ENCODE measurements at regions not wholly inside any gene's neighbourhood (a gene's known extent, or its start where the extent isn't known, plus 50 kb on each side); places are given as distances from the start of the nearest gene placed in this dataset.

GRCh38 chr6:55960344-55960743 lies 85.0 kb upstream of the BMP5 start:
- POLR2A ChIA-PET: no interaction called here
- Histone ChIP-seq H3K79me2 (ENCODE audit: insufficient read depth) (no peaks in the 10 kb centered on the region), H2AFZ (ENCODE audit: low read depth) (no peak overlapping the region), H3K27ac (ENCODE audit: low read depth in 2 of 2, low read length in 1 of 2) (no peak overlapping the region), H3K9ac (no peak overlapping the region), H3K27me3 (ENCODE audit: insufficient read depth) (no peaks in the 10 kb centered on the region), H3K36me3 (replicated peaks in 1 of 2; ENCODE audit: control insufficient read depth in 1 of 2, insufficient read depth in 2 of 2, low read length in 1 of 2) (no peaks in the 10 kb centered on the region), H4K20me1 (ENCODE audit: insufficient read depth) (no peaks in the 10 kb centered on the region), H3K4me1 (ENCODE audit: control insufficient read depth in 1 of 2, insufficient read depth in 2 of 2, low read depth in 1 of 2, low read length in 1 of 2) (peaks cover 0 to 10% of the 10 kb centered on the region in 2 experiments; a peak in 2 of 4 replicates), H3K4me3 (ENCODE audit: low read depth in 2 of 2, low read length in 1 of 2) (no peak overlapping the region), H3K9me2 (no peaks in the 10 kb centered on the region), H3K4me2 (no peak overlapping the region), H3K9me3 (no peaks in the 10 kb centered on the region), H3F3A (replicated peaks; ENCODE audit: insufficient read depth) (peaks cover 10% of the 10 kb centered on the region)
- no peak for DNase-seq
- 39% methylated on average over 3 of the region's 3 CpGs for whole genome bisulfite sequencing (ENCODE audit: low lambda C conversion rate)
- CTCF ChIA-PET: interaction anchor here (2.5 kb wide), 1 partner anchor 23 kb away, joined by 6 read pairs; no protein-coding TSS in a partner anchor
- TF ChIP-seq REST (IDR thresholded peaks at IDR 0.05; ENCODE audit: low read depth, low read length) (no peak), TCF12 (IDR thresholded peaks at IDR 0.05) (no peak), RCOR1 (IDR thresholded peaks at IDR 0.05; ENCODE audit: low read length) (no peak), RFX5 (IDR thresholded peaks at IDR 0.05; ENCODE audit: low read length) (no peak), GATA2 (CRISPR knock-in tag; IDR thresholded peaks at IDR 0.05) (no peak), GABPA (IDR thresholded peaks at IDR 0.05; ENCODE audit: low read depth) (no peak), RXRA (IDR thresholded peaks at IDR 0.05; ENCODE audit: borderline replicate concordance, low read depth) (no peak), MAX (IDR thresholded peaks at IDR 0.05; ENCODE audit: low read depth) (no peak), YY1 (IDR thresholded peaks at IDR 0.05; ENCODE audit: low read depth) (no peak), SMC3 (IDR thresholded peaks at IDR 0.05; ENCODE audit: low read depth, low read length) (no peak), EZH2phosphoT487 (IDR thresholded peaks at IDR 0.05; ENCODE audit: borderline replicate concordance, low read depth) (no peak), USF1 (IDR thresholded peaks at IDR 0.05; ENCODE audit: borderline replicate concordance, low read depth) (no peak), POLR2AphosphoS5 (IDR thresholded peaks at IDR 0.05; ENCODE audit: low read depth, low read length) (no peak), FOXM1 (IDR thresholded peaks at IDR 0.05; ENCODE audit: low read depth) (no peak), NRF1 (IDR thresholded peaks at IDR 0.05; ENCODE audit: low read depth, low read length) (no peak), SIN3A (IDR thresholded peaks at IDR 0.05; ENCODE audit: borderline replicate concordance, low read depth, low read length) (no peak)
